SK-N-SH (cell line): ENCODE measurements at regions not wholly inside any gene's neighbourhood (a gene's known extent, or its start where the extent isn't known, plus 50 kb on each side); places are given as distances from the start of the nearest gene placed in this dataset.

Source experiments
- CTCF ChIA-PET: fragments of 300-600, 350-600 bp; formaldehyde crosslinking; extraction: SDS; loops from one replicate; lab custom pipeline; 2021; lab: Yijun Ruan, JAX
- POLR2A ChIA-PET: fragments of 350-600 bp; sonication (Branson Sonifier 250); formaldehyde crosslinking; extraction: SDS; loops from one replicate; lab custom pipeline; 2020; ENCODE audit warnings: antibody characterized with exemption, inconsistent platforms; lab: Yijun Ruan, JAX
- DNase-seq: peaks from one replicate; pipeline ENCODE4 v3.0.0; 2012
- H2AFZ ChIP-seq: fragments of 200-600 bp; sonication (generic); 2 replicates; pipeline ENCODE4 v1.8.1; 2016; ENCODE audit warnings: antibody characterized with exemption, mild to moderate bottlenecking, low read depth
- H3F3A ChIP-seq: fragments of 200-600 bp; sonication (generic); replicated peaks from 2 replicates; pipeline ENCODE3; 2016; ENCODE audit warnings: antibody characterized with exemption, mild to moderate bottlenecking; ENCODE audit not compliant: insufficient read depth
- H3K27ac ChIP-seq, 2 experiments: fragments of 200-500 bp in 1 of 2; fragments of 200-600 bp in 1 of 2; sonication (Bioruptor generic) in 1 of 2; sonication (generic), shearing (Covaris generic) in 1 of 2; 2 replicates each; pipeline versions ENCODE4 v1.5.1 to v1.6.1; 2014 to 2016; ENCODE audit warnings: low read depth in 2 of 2, inconsistent platforms in 1 of 2, low read length in 1 of 2, mild to moderate bottlenecking in 1 of 2, mixed read lengths in 1 of 2
- H3K27me3 ChIP-seq: fragments of 200-600 bp; sonication (generic), shearing (Covaris generic); 2 replicates; pipeline ENCODE4 v1.6.1; 2016; ENCODE audit warnings: mixed run types; ENCODE audit not compliant: insufficient read depth
- H3K36me3 ChIP-seq, 2 experiments: fragments of 200-500 bp in 1 of 2; fragments of 200-600 bp in 1 of 2; sonication (Bioruptor generic) in 1 of 2; sonication (generic) in 1 of 2; replicated peaks in 1 of 2; 2 replicates each; pipeline versions ENCODE3 to v1.5.1; 2014 to 2016; ENCODE audit warnings: low read length in 1 of 2, mild to moderate bottlenecking in 1 of 2; ENCODE audit not compliant: insufficient read depth in 2 of 2, control insufficient read depth in 1 of 2
- H3K4me1 ChIP-seq, 2 experiments: fragments of 200-500 bp in 1 of 2; fragments of 200-600 bp in 1 of 2; sonication (Bioruptor generic) in 1 of 2; sonication (generic), shearing (Covaris generic) in 1 of 2; 2 replicates each; pipeline versions ENCODE4 v1.5.1 to v1.6.1; 2014 to 2016; ENCODE audit warnings: low read depth in 1 of 2, low read length in 1 of 2, mixed run types in 1 of 2; ENCODE audit not compliant: insufficient read depth in 2 of 2, control insufficient read depth in 1 of 2
- H3K4me2 ChIP-seq: fragments of 200-600 bp; sonication (generic), shearing (Covaris generic); 2 replicates; pipeline ENCODE4 v1.6.1; 2017; ENCODE audit warnings: mixed run types
- H3K4me3 ChIP-seq, 2 experiments: fragments of 200-500 bp in 1 of 2; fragments of 200-600 bp in 1 of 2; sonication (Bioruptor generic) in 1 of 2; sonication (generic), shearing (Covaris generic) in 1 of 2; 2 replicates each; pipeline versions ENCODE4 v1.5.1 to v1.8.1; 2014 to 2016; ENCODE audit warnings: low read depth in 2 of 2, inconsistent platforms in 1 of 2, low read length in 1 of 2, mild to moderate bottlenecking in 1 of 2, mixed read lengths in 1 of 2, moderate library complexity in 1 of 2
- H3K79me2 ChIP-seq: fragments of 200-600 bp; sonication (generic); 2 replicates; pipeline ENCODE4 v1.8.1; 2017; ENCODE audit warnings: mild to moderate bottlenecking; ENCODE audit not compliant: insufficient read depth
- H3K9ac ChIP-seq: fragments of 200-600 bp; sonication (generic); 2 replicates; pipeline ENCODE4 v1.6.1; 2017; ENCODE audit warnings: mixed run types
- H3K9me2 ChIP-seq: fragments of 200-600 bp; sonication (generic); 2 replicates; pipeline ENCODE4 v1.6.1; 2017; ENCODE audit warnings: mixed run types
- H3K9me3 ChIP-seq: fragments of 200-600 bp; sonication (generic); 2 replicates; pipeline ENCODE4 v1.6.1; 2017; ENCODE audit warnings: mixed run types, mild to moderate bottlenecking, moderate library complexity
- H4K20me1 ChIP-seq: fragments of 200-600 bp; sonication (generic); 2 replicates; pipeline ENCODE4 v1.6.1; 2017; ENCODE audit warnings: mild to moderate bottlenecking, mixed run types; ENCODE audit not compliant: insufficient read depth
- CHD2 ChIP-seq: fragments of 150-350 bp; IDR thresholded peaks from 2 replicates; pipeline ENCODE4 v1.6.1; 2018; ENCODE audit warnings: low read length; ENCODE audit not compliant: partially characterized antibody
- FOXM1 ChIP-seq: IDR thresholded peaks from 2 replicates; pipeline ENCODE4 v1.4.0; 2012; ENCODE audit warnings: low read depth, mild to moderate bottlenecking
- GABPA ChIP-seq: IDR thresholded peaks from 2 replicates; pipeline ENCODE4 v1.4.0; 2012; ENCODE audit warnings: low read depth, mild to moderate bottlenecking
- GATA2 ChIP-seq: sonication (generic); formaldehyde crosslinking; IDR thresholded peaks from 2 replicates; pipeline ENCODE4 v1.5.0; 2020; ENCODE audit warnings: mild to moderate bottlenecking, missing genetic modification reagents
- JUND ChIP-seq: IDR thresholded peaks from 2 replicates; pipeline ENCODE4 v1.4.0; 2012
- MXI1 ChIP-seq: IDR thresholded peaks from 2 replicates; pipeline ENCODE4 v1.6.1; 2012; ENCODE audit warnings: mild to moderate bottlenecking, low read depth, low read length, improper control_type of control experiment
- NFIC ChIP-seq: IDR thresholded peaks from 2 replicates; pipeline ENCODE4 v1.4.0; 2012; ENCODE audit warnings: borderline replicate concordance
- POLR2AphosphoS5 ChIP-seq: IDR thresholded peaks from 2 replicates; pipeline ENCODE4 v1.6.1; 2012; ENCODE audit warnings: low read depth, low read length
- RCOR1 ChIP-seq: fragments of 150-350 bp; IDR thresholded peaks from 2 replicates; pipeline ENCODE4 v1.6.1; 2017; ENCODE audit warnings: antibody characterized with exemption, low read length
- RXRA ChIP-seq: IDR thresholded peaks from 2 replicates; pipeline ENCODE4 v1.4.0; 2012; ENCODE audit warnings: low read depth, mild to moderate bottlenecking, borderline replicate concordance
- SIN3A ChIP-seq: IDR thresholded peaks from 2 replicates; pipeline ENCODE4 v1.6.1; 2012; ENCODE audit warnings: low read depth, mild to moderate bottlenecking, low read length, moderate library complexity, borderline replicate concordance
- SMC3 ChIP-seq: IDR thresholded peaks from 2 replicates; pipeline ENCODE4 v1.6.1; 2012; ENCODE audit warnings: low read depth, low read length, improper control_type of control experiment
- TCF12 ChIP-seq: IDR thresholded peaks from 2 replicates; pipeline ENCODE4 v1.4.0; 2012
- TEAD4 ChIP-seq: IDR thresholded peaks from 2 replicates; pipeline ENCODE4 v1.4.0; 2012; ENCODE audit warnings: mild to moderate bottlenecking, borderline replicate concordance; ENCODE audit not compliant: insufficient read depth
- WGBS: methylation state at CpG from one replicate; pipeline ENCODE4 v1.1.6; 2017; ENCODE audit warnings: low lambda C conversion rate; 5-methylcytosine and 5-hydroxymethylcytosine counted together
- TF ChIP-seq, protein P1 (sequence below): fragments of 200-600 bp; sonication (generic); IDR thresholded peaks from 2 replicates; pipeline ENCODE4 v1.6.1; 2017; ENCODE audit warnings: antibody characterized with exemption, mild to moderate bottlenecking, moderate library complexity
- TF ChIP-seq, protein P2 (sequence below): IDR thresholded peaks from 2 replicates; pipeline ENCODE4 v1.6.1; 2012; ENCODE audit warnings: mild to moderate bottlenecking, low read depth, low read length, moderate library complexity
- TF ChIP-seq, protein P3 (sequence below): IDR thresholded peaks from 2 replicates; pipeline ENCODE4; 2012

DNA sequence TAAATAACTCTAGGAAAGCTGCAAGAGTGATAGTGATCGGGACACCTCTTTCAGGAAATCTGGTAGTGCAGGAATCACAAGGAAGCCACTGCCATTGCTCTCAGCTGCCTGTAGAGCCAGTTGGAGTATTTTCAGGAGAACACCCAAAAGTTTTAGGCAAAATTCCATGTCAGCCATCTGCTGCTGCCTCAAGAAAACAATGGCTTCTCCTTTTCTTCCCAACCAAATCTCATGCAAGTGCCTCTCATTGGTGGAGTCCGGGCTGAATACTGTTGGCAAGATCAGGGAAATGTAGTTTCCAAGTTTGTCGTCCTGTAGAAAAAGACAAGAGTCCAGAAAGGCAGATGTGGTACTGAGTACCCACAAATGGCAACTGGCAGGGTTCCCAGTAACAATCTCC is 54.9 kb upstream of the TANC2 start:
- TF ChIP-seq MXI1 (no peak), JUND (no peak)
- Histone ChIP-seq H3K4me1 (peaks cover 0 to 2% of the 10 kb centered on the region in 2 experiments; a peak in 1 of 4 replicates), H2AFZ (no peak overlapping the region), H3K9me3 (no peaks in the 10 kb centered on the region), H3K9ac (no peak overlapping the region), H3K4me2 (no peak overlapping the region), H4K20me1 (no peaks in the 10 kb centered on the region), H3K27me3 (no peaks in the 10 kb centered on the region), H3K36me3 (no peaks in the 10 kb centered on the region), H3K27ac (no peak overlapping the region), H3K9me2 (no peaks in the 10 kb centered on the region), H3K79me2 (no peaks in the 10 kb centered on the region), H3K4me3 (no peak overlapping the region), H3F3A (no peaks in the 10 kb centered on the region)
- ChIA-PET POLR2A (interaction anchor here (0.7 kb wide), 1 partner anchor 14 kb away, joined by 3 read pairs; no protein-coding TSS in a partner anchor), CTCF (interaction anchor here (1.0 kb wide), 1 partner anchor 74 kb away, joined by 3 read pairs; no protein-coding TSS in a partner anchor)
- DNase-seq: no peak
- 65% methylated on average over 3 of the region's 3 CpGs for WGBS

DNA sequence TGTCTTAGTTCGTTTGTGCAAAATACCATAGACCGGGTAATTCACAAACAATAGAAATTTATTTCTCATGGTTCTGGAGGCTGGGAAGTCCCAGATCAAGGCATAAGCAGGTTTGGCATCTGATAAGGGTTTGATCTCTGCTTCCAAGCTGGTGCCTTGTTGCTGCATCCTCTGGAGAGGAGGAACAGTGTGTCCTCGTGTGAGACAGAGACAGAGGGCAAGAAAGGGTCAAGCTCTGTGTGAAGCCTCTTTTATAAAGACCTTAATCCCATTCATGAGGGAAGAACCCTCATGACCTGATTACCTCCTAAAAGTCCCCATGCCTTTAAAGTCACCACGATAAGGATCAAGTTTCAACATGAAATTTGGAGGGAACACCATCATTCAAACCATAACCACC is 55.8 kb upstream of the TANC2 start:
- Histone ChIP-seq H3F3A (no peaks in the 10 kb centered on the region), H3K9me2 (no peaks in the 10 kb centered on the region), H4K20me1 (no peaks in the 10 kb centered on the region), H3K9me3 (no peaks in the 10 kb centered on the region), H3K36me3 (no peaks in the 10 kb centered on the region), H3K4me2 (no peak overlapping the region), H2AFZ (no peak overlapping the region), H3K4me1 (peaks cover 0 to 2% of the 10 kb centered on the region in 2 experiments; a peak in 1 of 4 replicates), H3K4me3 (no peak overlapping the region), H3K9ac (no peak overlapping the region), H3K27ac (no peak overlapping the region), H3K27me3 (no peaks in the 10 kb centered on the region), H3K79me2 (no peaks in the 10 kb centered on the region)
- WGBS: 56% methylated on average over 4 of the region's 4 CpGs
- no peak for TF ChIP-seq POLR2AphosphoS5
- no peak for TF ChIP-seq RXRA
- no peak for TF ChIP-seq SMC3
- no peak for TF ChIP-seq TCF12
- ChIA-PET POLR2A (interaction anchor here (0.7 kb wide), 1 partner anchor 13 kb away, joined by 3 read pairs; no protein-coding TSS in a partner anchor), CTCF (interaction anchor here (1.0 to 1.5 kb wide), 3 partner anchors 11 to 75 kb away, joined by 3 to 4 read pairs (median 3); no protein-coding TSS in a partner anchor)
- no peak for DNase-seq

DNA sequence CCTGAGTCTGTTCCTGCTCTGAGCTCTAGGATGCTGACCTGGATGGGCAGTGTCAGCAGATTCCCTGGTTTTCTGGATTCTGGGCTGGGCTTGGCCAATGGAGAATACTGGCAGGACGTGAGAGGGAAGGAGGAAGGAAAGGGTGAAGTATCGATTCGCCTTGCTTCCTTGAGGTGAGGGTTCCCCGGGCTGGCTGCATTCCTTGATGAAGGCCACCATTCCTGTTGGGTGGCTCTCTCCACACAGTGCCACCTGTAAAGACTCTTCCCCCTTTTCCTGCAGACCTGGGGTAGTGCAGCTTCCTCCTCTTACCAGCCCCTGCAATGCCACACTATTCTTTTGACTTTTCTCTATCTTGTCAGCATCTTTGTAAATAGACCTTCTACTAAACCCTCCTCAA is 58.1 kb upstream of the TANC2 start:
- H3K4me1 ChIP-seq: no peaks in the 10 kb centered on the region
- H2AFZ ChIP-seq: no peak overlapping the region
- H3K27me3 ChIP-seq: no peaks in the 10 kb centered on the region
- no peak overlapping the region for H3K27ac ChIP-seq
- ChIA-PET POLR2A (no interaction called here), CTCF (interaction anchor here (0.9 to 1.2 kb wide), 2 partner anchors 16 to 57 kb away, joined by 3 read pairs; no protein-coding TSS in a partner anchor)
- H3K4me2 ChIP-seq: no peak overlapping the region
- no peak overlapping the region for H3K4me3 ChIP-seq
- no peaks in the 10 kb centered on the region for H3F3A ChIP-seq
- no peaks in the 10 kb centered on the region for H3K9me2 ChIP-seq
- DNase-seq: no peak
- no peaks in the 10 kb centered on the region for H3K9me3 ChIP-seq
- H3K36me3 ChIP-seq: no peaks in the 10 kb centered on the region
- H3K9ac ChIP-seq: no peak overlapping the region
- WGBS: 74% methylated on average over 4 of the region's 4 CpGs
- no peaks in the 10 kb centered on the region for H4K20me1 ChIP-seq
- no peaks in the 10 kb centered on the region for H3K79me2 ChIP-seq
- no peak for TF ChIP-seq NFIC
- no peak for TF ChIP-seq JUND
- TF ChIP-seq, protein P1, sequence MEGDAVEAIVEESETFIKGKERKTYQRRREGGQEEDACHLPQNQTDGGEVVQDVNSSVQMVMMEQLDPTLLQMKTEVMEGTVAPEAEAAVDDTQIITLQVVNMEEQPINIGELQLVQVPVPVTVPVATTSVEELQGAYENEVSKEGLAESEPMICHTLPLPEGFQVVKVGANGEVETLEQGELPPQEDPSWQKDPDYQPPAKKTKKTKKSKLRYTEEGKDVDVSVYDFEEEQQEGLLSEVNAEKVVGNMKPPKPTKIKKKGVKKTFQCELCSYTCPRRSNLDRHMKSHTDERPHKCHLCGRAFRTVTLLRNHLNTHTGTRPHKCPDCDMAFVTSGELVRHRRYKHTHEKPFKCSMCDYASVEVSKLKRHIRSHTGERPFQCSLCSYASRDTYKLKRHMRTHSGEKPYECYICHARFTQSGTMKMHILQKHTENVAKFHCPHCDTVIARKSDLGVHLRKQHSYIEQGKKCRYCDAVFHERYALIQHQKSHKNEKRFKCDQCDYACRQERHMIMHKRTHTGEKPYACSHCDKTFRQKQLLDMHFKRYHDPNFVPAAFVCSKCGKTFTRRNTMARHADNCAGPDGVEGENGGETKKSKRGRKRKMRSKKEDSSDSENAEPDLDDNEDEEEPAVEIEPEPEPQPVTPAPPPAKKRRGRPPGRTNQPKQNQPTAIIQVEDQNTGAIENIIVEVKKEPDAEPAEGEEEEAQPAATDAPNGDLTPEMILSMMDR: no peak
- no peak for TF ChIP-seq GABPA
- TF ChIP-seq MXI1: no peak
- TF ChIP-seq CHD2: no peak
- TF ChIP-seq FOXM1: no peak
- no peak for TF ChIP-seq GATA2 (CRISPR knock-in tag)
- TF ChIP-seq POLR2AphosphoS5: no peak
- no peak for TF ChIP-seq SIN3A
- no peak for TF ChIP-seq RCOR1
- no peak for TF ChIP-seq RXRA
- TF ChIP-seq, protein P2, sequence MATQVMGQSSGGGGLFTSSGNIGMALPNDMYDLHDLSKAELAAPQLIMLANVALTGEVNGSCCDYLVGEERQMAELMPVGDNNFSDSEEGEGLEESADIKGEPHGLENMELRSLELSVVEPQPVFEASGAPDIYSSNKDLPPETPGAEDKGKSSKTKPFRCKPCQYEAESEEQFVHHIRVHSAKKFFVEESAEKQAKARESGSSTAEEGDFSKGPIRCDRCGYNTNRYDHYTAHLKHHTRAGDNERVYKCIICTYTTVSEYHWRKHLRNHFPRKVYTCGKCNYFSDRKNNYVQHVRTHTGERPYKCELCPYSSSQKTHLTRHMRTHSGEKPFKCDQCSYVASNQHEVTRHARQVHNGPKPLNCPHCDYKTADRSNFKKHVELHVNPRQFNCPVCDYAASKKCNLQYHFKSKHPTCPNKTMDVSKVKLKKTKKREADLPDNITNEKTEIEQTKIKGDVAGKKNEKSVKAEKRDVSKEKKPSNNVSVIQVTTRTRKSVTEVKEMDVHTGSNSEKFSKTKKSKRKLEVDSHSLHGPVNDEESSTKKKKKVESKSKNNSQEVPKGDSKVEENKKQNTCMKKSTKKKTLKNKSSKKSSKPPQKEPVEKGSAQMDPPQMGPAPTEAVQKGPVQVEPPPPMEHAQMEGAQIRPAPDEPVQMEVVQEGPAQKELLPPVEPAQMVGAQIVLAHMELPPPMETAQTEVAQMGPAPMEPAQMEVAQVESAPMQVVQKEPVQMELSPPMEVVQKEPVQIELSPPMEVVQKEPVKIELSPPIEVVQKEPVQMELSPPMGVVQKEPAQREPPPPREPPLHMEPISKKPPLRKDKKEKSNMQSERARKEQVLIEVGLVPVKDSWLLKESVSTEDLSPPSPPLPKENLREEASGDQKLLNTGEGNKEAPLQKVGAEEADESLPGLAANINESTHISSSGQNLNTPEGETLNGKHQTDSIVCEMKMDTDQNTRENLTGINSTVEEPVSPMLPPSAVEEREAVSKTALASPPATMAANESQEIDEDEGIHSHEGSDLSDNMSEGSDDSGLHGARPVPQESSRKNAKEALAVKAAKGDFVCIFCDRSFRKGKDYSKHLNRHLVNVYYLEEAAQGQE: no peak
- TF ChIP-seq, protein P3, sequence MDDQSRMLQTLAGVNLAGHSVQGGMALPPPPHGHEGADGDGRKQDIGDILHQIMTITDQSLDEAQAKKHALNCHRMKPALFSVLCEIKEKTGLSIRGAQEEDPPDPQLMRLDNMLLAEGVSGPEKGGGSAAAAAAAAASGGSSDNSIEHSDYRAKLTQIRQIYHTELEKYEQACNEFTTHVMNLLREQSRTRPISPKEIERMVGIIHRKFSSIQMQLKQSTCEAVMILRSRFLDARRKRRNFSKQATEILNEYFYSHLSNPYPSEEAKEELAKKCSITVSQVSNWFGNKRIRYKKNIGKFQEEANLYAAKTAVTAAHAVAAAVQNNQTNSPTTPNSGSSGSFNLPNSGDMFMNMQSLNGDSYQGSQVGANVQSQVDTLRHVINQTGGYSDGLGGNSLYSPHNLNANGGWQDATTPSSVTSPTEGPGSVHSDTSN: no peak
- TF ChIP-seq TEAD4: no peak
